Vagina (tissue), 2 donors: ENCODE measurements at regions not wholly inside any gene's neighbourhood (a gene's known extent, or its start where the extent isn't known, plus 50 kb on each side); places are given as distances from the start of the nearest gene placed in this dataset.
A peak's percentile ranks its signal among the peaks of the same experiment; 100 is the strongest.

Source experiments
- DNase-seq, 2 donors: peaks; one replicate each; pipeline ENCODE4 v3.0.0-alpha.2; 2017; ENCODE audit errors: extremely low spot score in 2 of 2
- H3K27ac ChIP-seq: fragments of 200-600 bp; sonication (generic); one replicate; pipeline ENCODE4 v1.5.1; 2019
- H3K27me3 ChIP-seq: fragments of 200-600 bp; sonication (generic); one replicate; pipeline ENCODE4 v1.5.1; 2019
- H3K36me3 ChIP-seq, 2 donors: fragments of 200-600 bp; sonication (generic); one replicate each; pipeline ENCODE4 v1.5.1; 2017 to 2019
- H3K4me1 ChIP-seq: fragments of 200-600 bp; sonication (generic); one replicate; pipeline ENCODE4 v1.5.1; 2019
- H3K4me3 ChIP-seq, 2 donors: fragments of 200-600 bp; sonication (generic); 1 replicate in 1 of 2; 2 replicates in 1 of 2; pipeline ENCODE4 v1.5.1; 2016 to 2019
- H3K9me3 ChIP-seq: fragments of 200-600 bp; sonication (generic); one replicate; pipeline ENCODE4 v1.5.1; 2019
- CTCF ChIP-seq, 3 experiments: fragments of 450-650 bp in 2 of 3; fragments of 200-600 bp in 1 of 3; sonication (generic) in 1 of 3; IDR thresholded peaks; one replicate each; pipeline ENCODE4 v1.5.1; 2017 to 2019; ENCODE audit warnings: antibody characterized with exemption in 3 of 3, mild to moderate bottlenecking in 2 of 3, moderate library complexity in 2 of 3
- POLR2A ChIP-seq, 2 donors: fragments of 450-650 bp; IDR thresholded peaks; one replicate each; pipeline ENCODE4 v1.6.1; 2017; ENCODE audit warnings: antibody characterized with exemption in 2 of 2, mild to moderate bottlenecking in 2 of 2, moderate library complexity in 2 of 2
- POLR2AphosphoS5 ChIP-seq, 2 donors: sonication (generic); formaldehyde crosslinking; IDR thresholded peaks; one replicate each; pipeline ENCODE4 v1.9.0; 2017; ENCODE audit warnings: antibody characterized with exemption in 2 of 2, mild to moderate bottlenecking in 2 of 2, low read depth in 1 of 2; ENCODE audit not compliant: insufficient read depth in 1 of 2
- intact Hi-C: fragments of 100-400 bp; cut with DNase I; formaldehyde crosslinking; loops from one replicate; pipeline ENCODE4 v1.15.1; 2023

GRCh38 chr6:151671195-151671594 is 136.3 kb upstream of the ESR1 start:
- Histone ChIP-seq H3K36me3 (no peaks in the 10 kb centered on the region), H3K27ac (no peak overlapping the region), H3K9me3 (no peaks in the 10 kb centered on the region), H3K4me1 (peaks cover 6% of the 10 kb centered on the region), H3K27me3 (no peaks in the 10 kb centered on the region), H3K4me3 (no peak overlapping the region)
- DNase-seq, result no peak
- intact Hi-C loops, result no loop called here
- TF ChIP-seq CTCF (IDR thresholded peaks at IDR 0.05) (no peak), POLR2AphosphoS5 (IDR thresholded peaks at IDR 0.05; ENCODE audit: insufficient read depth in 1 of 2, low read depth in 1 of 2) (no peak), POLR2A (IDR thresholded peaks at IDR 0.05) (no peak)

GRCh38 chr6:151674578-151674977 is 132.9 kb upstream of the ESR1 start:
- no peak overlapping the region for H3K4me3 ChIP-seq
- no peak overlapping the region for H3K27ac ChIP-seq
- peaks cover 11% of the 10 kb centered on the region for H3K4me1 ChIP-seq
- no peaks in the 10 kb centered on the region for H3K27me3 ChIP-seq
- H3K9me3 ChIP-seq, result no peaks in the 10 kb centered on the region
- no peak for TF ChIP-seq CTCF (IDR thresholded peaks at IDR 0.05)
- no peak for TF ChIP-seq POLR2A (IDR thresholded peaks at IDR 0.05)
- no peak for TF ChIP-seq POLR2AphosphoS5 (IDR thresholded peaks at IDR 0.05; ENCODE audit: insufficient read depth in 1 of 2, low read depth in 1 of 2)
- no peak for DNase-seq
- intact Hi-C loops, result no loop called here
- no peaks in the 10 kb centered on the region for H3K36me3 ChIP-seq

GRCh38 chr6:151675746-151676459 is 131.6 kb upstream of the ESR1 start:
- TF ChIP-seq POLR2A (IDR thresholded peaks at IDR 0.05), result no peak
- peak; percentile 51 to 71 (median 53) for TF ChIP-seq CTCF (IDR thresholded peaks at IDR 0.05)
- H3K27me3 ChIP-seq, result no peaks in the 10 kb centered on the region
- no peaks in the 10 kb centered on the region for H3K9me3 ChIP-seq
- H3K36me3 ChIP-seq, result no peaks in the 10 kb centered on the region
- no peak overlapping the region for H3K27ac ChIP-seq
- DNase-seq, result no peak
- intact Hi-C loops, result no loop called here
- peaks cover 13% of the 10 kb centered on the region for H3K4me1 ChIP-seq
- H3K4me3 ChIP-seq, result no peak overlapping the region

- Histone ChIP-seq H3K27ac (no peak overlapping the region), H3K36me3 (no peaks in the 10 kb centered on the region), H3K27me3 (no peaks in the 10 kb centered on the region), H3K4me1 (peaks cover 13% of the 10 kb centered on the region), H3K4me3 (no peak overlapping the region), H3K9me3 (no peaks in the 10 kb centered on the region)
- no peak for TF ChIP-seq CTCF (IDR thresholded peaks at IDR 0.05)
- TF ChIP-seq POLR2AphosphoS5 (IDR thresholded peaks at IDR 0.05; ENCODE audit: insufficient read depth in 1 of 2, low read depth in 1 of 2), result no peak
- no peak for TF ChIP-seq POLR2A (IDR thresholded peaks at IDR 0.05)
- DNase-seq, result no peak
- intact Hi-C loops, result no loop called here
Observed at GRCh38 chr6:151676460-151676945, 131.0 kb upstream of the ESR1 start.

GRCh38 chr6:151677404-151677803 is 130.1 kb upstream of the ESR1 start:
- DNase-seq, result no peak
- H3K4me1 ChIP-seq, result peaks cover 13% of the 10 kb centered on the region
- intact Hi-C loops, result no loop called here
- H3K36me3 ChIP-seq, result no peaks in the 10 kb centered on the region
- no peak overlapping the region for H3K27ac ChIP-seq
- TF ChIP-seq POLR2AphosphoS5 (IDR thresholded peaks at IDR 0.05; ENCODE audit: insufficient read depth in 1 of 2, low read depth in 1 of 2) (no peak), CTCF (IDR thresholded peaks at IDR 0.05) (no peak), POLR2A (IDR thresholded peaks at IDR 0.05) (no peak)
- no peak overlapping the region for H3K4me3 ChIP-seq
- no peaks in the 10 kb centered on the region for H3K9me3 ChIP-seq
- H3K27me3 ChIP-seq, result no peaks in the 10 kb centered on the region
